ENCODE measurements at regions not wholly inside any gene's neighbourhood (a gene's known extent, or its start where the extent isn't known, plus 50 kb on each side); places are given as distances from the start of the nearest gene placed in this dataset.

GRCh38 chr15:61476741-61477140 lies 247.6 kb upstream of the RORA start:
- no peak for DNase-seq
- Histone ChIP-seq H3K9ac (ENCODE audit: low read length) (no peak overlapping the region), H3K27me3 (ENCODE audit: insufficient read depth, low read length) (no peaks in the 10 kb centered on the region), H2BK5ac (ENCODE audit: low read depth, low read length, poor library complexity) (no peak overlapping the region), H2BK12ac (ENCODE audit: low read length) (no peak overlapping the region), H3K18ac (ENCODE audit: low read length) (no peak overlapping the region), H2BK120ac (ENCODE audit: insufficient read depth, low read length, poor library complexity) (no peak overlapping the region), H3K9me3 (ENCODE audit: insufficient read depth, low read depth, low read length) (no peaks in the 10 kb centered on the region), H3K27ac (ENCODE audit: low read depth, low read length) (no peak overlapping the region), H3K36me3 (ENCODE audit: control insufficient read depth in 1 of 2, insufficient read depth in 2 of 2, low read length in 2 of 2) (no peaks in the 10 kb centered on the region), H2AK5ac (ENCODE audit: low read length) (no peak overlapping the region), H3K79me2 (ENCODE audit: control insufficient read depth, insufficient read depth, low read length, poor library complexity) (no peaks in the 10 kb centered on the region), H3K4ac (ENCODE audit: low read depth, low read length) (no peak overlapping the region), H3K23ac (ENCODE audit: low read length) (no peak overlapping the region), H3K14ac (ENCODE audit: low read length) (no peak overlapping the region), H2AFZ (ENCODE audit: insufficient read depth, low read length, poor library complexity) (no peak overlapping the region), H4K91ac (ENCODE audit: low read depth, low read length) (no peak overlapping the region), H3K4me1 (ENCODE audit: control insufficient read depth in 1 of 2, insufficient read depth in 2 of 2, low read length in 2 of 2) (no peaks in the 10 kb centered on the region), H4K8ac (ENCODE audit: low read depth, low read length) (no peak overlapping the region), H3K4me3 (ENCODE audit: low read depth, low read length) (no peak overlapping the region), H3K4me2 (ENCODE audit: low read length) (no peak overlapping the region), H3K79me1 (ENCODE audit: low read length) (no peaks in the 10 kb centered on the region), H4K12ac (ENCODE audit: low read depth, low read length) (no peak overlapping the region)
- WGBS (ENCODE audit: extremely low coverage, insufficient coverage, insufficient read length): no CpG with 5 or more reads among the region's 1 CpG

GRCh38 chr15:61474796-61475195 lies 245.7 kb upstream of the RORA start:
- Histone ChIP-seq H4K12ac (ENCODE audit: low read depth, low read length) (no peak overlapping the region), H3K27ac (ENCODE audit: low read depth, low read length) (no peak overlapping the region), H3K79me1 (ENCODE audit: low read length) (no peaks in the 10 kb centered on the region), H3K4ac (ENCODE audit: low read depth, low read length) (no peak overlapping the region), H3K23ac (ENCODE audit: low read length) (no peak overlapping the region), H2BK12ac (ENCODE audit: low read length) (no peak overlapping the region), H3K18ac (ENCODE audit: low read length) (no peak overlapping the region), H2BK5ac (ENCODE audit: low read depth, low read length, poor library complexity) (no peak overlapping the region), H3K27me3 (ENCODE audit: insufficient read depth, low read length) (no peaks in the 10 kb centered on the region), H3K14ac (ENCODE audit: low read length) (no peak overlapping the region), H3K4me1 (ENCODE audit: control insufficient read depth in 1 of 2, insufficient read depth in 2 of 2, low read length in 2 of 2) (no peaks in the 10 kb centered on the region), H3K79me2 (ENCODE audit: control insufficient read depth, insufficient read depth, low read length, poor library complexity) (no peaks in the 10 kb centered on the region), H2BK120ac (ENCODE audit: insufficient read depth, low read length, poor library complexity) (no peak overlapping the region), H3K4me2 (ENCODE audit: low read length) (no peak overlapping the region), H3K36me3 (ENCODE audit: control insufficient read depth in 1 of 2, insufficient read depth in 2 of 2, low read length in 2 of 2) (no peaks in the 10 kb centered on the region), H2AK5ac (ENCODE audit: low read length) (no peak overlapping the region), H4K91ac (ENCODE audit: low read depth, low read length) (no peak overlapping the region), H4K8ac (ENCODE audit: low read depth, low read length) (no peak overlapping the region), H3K4me3 (ENCODE audit: low read depth, low read length) (no peak overlapping the region), H2AFZ (ENCODE audit: insufficient read depth, low read length, poor library complexity) (no peak overlapping the region), H3K9ac (ENCODE audit: low read length) (no peak overlapping the region), H3K9me3 (ENCODE audit: insufficient read depth, low read depth, low read length) (no peaks in the 10 kb centered on the region)
- no peak for DNase-seq
- WGBS (ENCODE audit: extremely low coverage, insufficient coverage, insufficient read length): no CpG with 5 or more reads among the region's 1 CpG

GRCh38 chr15:61467823-61468222 lies 238.7 kb upstream of the RORA start:
- H3K23ac ChIP-seq (ENCODE audit: low read length): no peak overlapping the region
- H3K27ac ChIP-seq (ENCODE audit: low read depth, low read length): no peak overlapping the region
- no peak overlapping the region for H4K8ac ChIP-seq (ENCODE audit: low read depth, low read length)
- H3K36me3 ChIP-seq (ENCODE audit: control insufficient read depth in 1 of 2, insufficient read depth in 2 of 2, low read length in 2 of 2): no peaks in the 10 kb centered on the region
- no peaks in the 10 kb centered on the region for H3K27me3 ChIP-seq (ENCODE audit: insufficient read depth, low read length)
- H2BK5ac ChIP-seq (ENCODE audit: low read depth, low read length, poor library complexity): no peak overlapping the region
- H2AFZ ChIP-seq (ENCODE audit: insufficient read depth, low read length, poor library complexity): no peak overlapping the region
- H3K18ac ChIP-seq (ENCODE audit: low read length): no peak overlapping the region
- no CpG with 5 or more reads among the region's 2 CpGs for WGBS (ENCODE audit: extremely low coverage, insufficient coverage, insufficient read length)
- H3K79me2 ChIP-seq (ENCODE audit: control insufficient read depth, insufficient read depth, low read length, poor library complexity): no peaks in the 10 kb centered on the region
- no peak overlapping the region for H3K4me3 ChIP-seq (ENCODE audit: low read depth, low read length)
- H3K14ac ChIP-seq (ENCODE audit: low read length): no peak overlapping the region
- H3K4me2 ChIP-seq (ENCODE audit: low read length): no peak overlapping the region
- DNase-seq: no peak
- no peaks in the 10 kb centered on the region for H3K9me3 ChIP-seq (ENCODE audit: insufficient read depth, low read depth, low read length)
- no peak overlapping the region for H3K4ac ChIP-seq (ENCODE audit: low read depth, low read length)
- H4K91ac ChIP-seq (ENCODE audit: low read depth, low read length): no peak overlapping the region
- H2BK120ac ChIP-seq (ENCODE audit: insufficient read depth, low read length, poor library complexity): no peak overlapping the region
- H4K12ac ChIP-seq (ENCODE audit: low read depth, low read length): no peak overlapping the region
- H3K9ac ChIP-seq (ENCODE audit: low read length): no peak overlapping the region
- no peak overlapping the region for H2AK5ac ChIP-seq (ENCODE audit: low read length)
- H2BK12ac ChIP-seq (ENCODE audit: low read length): no peak overlapping the region
- no peaks in the 10 kb centered on the region for H3K79me1 ChIP-seq (ENCODE audit: low read length)
- H3K4me1 ChIP-seq (ENCODE audit: control insufficient read depth in 1 of 2, insufficient read depth in 2 of 2, low read length in 2 of 2): no peaks in the 10 kb centered on the region

- WGBS (ENCODE audit: extremely low coverage, insufficient coverage, insufficient read length): no CpG with 5 or more reads among the region's 9 CpGs
- Histone ChIP-seq H3K9ac (ENCODE audit: low read length) (no peak overlapping the region), H3K4ac (ENCODE audit: low read depth, low read length) (no peak overlapping the region), H4K8ac (ENCODE audit: low read depth, low read length) (no peak overlapping the region), H3K27ac (ENCODE audit: low read depth, low read length) (peak overlapping the region; percentile 73), H3K27me3 (ENCODE audit: insufficient read depth, low read length) (no peaks in the 10 kb centered on the region), H3K23ac (ENCODE audit: low read length) (no peak overlapping the region), H3K4me3 (ENCODE audit: low read depth, low read length) (no peak overlapping the region), H3K4me2 (ENCODE audit: low read length) (peak overlapping the region; percentile 17), H4K12ac (ENCODE audit: low read depth, low read length) (no peak overlapping the region), H3K79me2 (ENCODE audit: control insufficient read depth, insufficient read depth, low read length, poor library complexity) (no peaks in the 10 kb centered on the region), H3K4me1 (ENCODE audit: control insufficient read depth in 1 of 2, insufficient read depth in 2 of 2, low read length in 2 of 2) (peaks cover 0 to 2% of the 10 kb centered on the region in 2 experiments), H2BK5ac (ENCODE audit: low read depth, low read length, poor library complexity) (no peak overlapping the region), H3K36me3 (ENCODE audit: control insufficient read depth in 1 of 2, insufficient read depth in 2 of 2, low read length in 2 of 2) (no peaks in the 10 kb centered on the region), H2BK12ac (ENCODE audit: low read length) (no peak overlapping the region), H3K9me3 (ENCODE audit: insufficient read depth, low read depth, low read length) (no peaks in the 10 kb centered on the region), H2BK120ac (ENCODE audit: insufficient read depth, low read length, poor library complexity) (peak overlapping the region; percentile 65), H4K91ac (ENCODE audit: low read depth, low read length) (no peak overlapping the region), H3K14ac (ENCODE audit: low read length) (no peak overlapping the region), H2AFZ (ENCODE audit: insufficient read depth, low read length, poor library complexity) (no peak overlapping the region), H2AK5ac (ENCODE audit: low read length) (no peak overlapping the region), H3K79me1 (ENCODE audit: low read length) (peaks cover 4% of the 10 kb centered on the region), H3K18ac (ENCODE audit: low read length) (no peak overlapping the region)
- DNase-seq: peak in 1 of 2 donors; percentile 41
Observed at GRCh38 chr15:61459785-61460707, 230.9 kb upstream of the RORA start.

Measured in trophoblast cell (in vitro differentiated cells and primary cell).